Loucy (cell line): ENCODE measurements at regions not wholly inside any gene's neighbourhood (a gene's known extent, or its start where the extent isn't known, plus 50 kb on each side); places are given as distances from the start of the nearest gene placed in this dataset.

Experiments used
- H2AFZ ChIP-seq: fragments of 200-600 bp; sonication (generic); 2 replicates; pipeline ENCODE4 v1.6.0; 2016; ENCODE audit warnings: antibody characterized with exemption, mild to moderate bottlenecking, low read length, moderate library complexity
- H3F3A ChIP-seq: fragments of 200-600 bp; 2 replicates; pipeline ENCODE4 v1.6.0; 2016; ENCODE audit warnings: antibody characterized with exemption, low read depth, mild to moderate bottlenecking
- H3K27me3 ChIP-seq: fragments of 200-600 bp; sonication (generic); 2 replicates; pipeline ENCODE4 v1.6.1; 2014; ENCODE audit warnings: low read length, mild to moderate bottlenecking; ENCODE audit not compliant: insufficient read depth, poor library complexity, severe bottlenecking
- H3K36me3 ChIP-seq: fragments of 200-600 bp; sonication (generic); 2 replicates; pipeline ENCODE4 v1.6.1; 2016; ENCODE audit warnings: low read length; ENCODE audit not compliant: insufficient read depth
- H3K4me1 ChIP-seq: fragments of 200-600 bp; sonication (generic); 2 replicates; pipeline ENCODE4 v1.5.1; 2014; ENCODE audit warnings: low read length, mild to moderate bottlenecking; ENCODE audit not compliant: insufficient read depth, poor library complexity, severe bottlenecking
- H3K4me2 ChIP-seq: fragments of 200-600 bp; sonication (generic); 2 replicates; pipeline ENCODE4 v1.6.0; 2014; ENCODE audit warnings: antibody characterized with exemption, low read length, low read depth, mild to moderate bottlenecking; ENCODE audit not compliant: poor library complexity, severe bottlenecking
- H3K4me3 ChIP-seq: fragments of 200-600 bp; sonication (generic); 2 replicates; pipeline ENCODE4 v1.5.1; 2014; ENCODE audit warnings: low read length, mild to moderate bottlenecking, mixed read lengths; ENCODE audit not compliant: poor library complexity, severe bottlenecking
- H3K79me2 ChIP-seq: fragments of 200-600 bp; sonication (generic); 2 replicates; pipeline ENCODE4 v1.6.1; 2014; ENCODE audit warnings: low read length; ENCODE audit not compliant: insufficient read depth
- H3K9ac ChIP-seq: fragments of 200-600 bp; sonication (generic); 2 replicates; pipeline ENCODE4 v1.6.0; 2014; ENCODE audit warnings: mild to moderate bottlenecking, low read depth, low read length, moderate library complexity; ENCODE audit not compliant: poor library complexity, severe bottlenecking
- H3K9me2 ChIP-seq: fragments of 200-600 bp; sonication (generic); replicated peaks from 2 replicates; pipeline ENCODE4 v1.6.1; 2016; ENCODE audit warnings: low read depth, low read length, mixed read lengths
- H3K9me3 ChIP-seq: fragments of 200-600 bp; sonication (generic); 2 replicates; pipeline ENCODE4 v1.6.1; 2014; ENCODE audit warnings: mild to moderate bottlenecking, antibody characterized with exemption, low read length, low read depth; ENCODE audit not compliant: insufficient read depth
- H4K20me1 ChIP-seq: fragments of 200-600 bp; sonication (generic); 2 replicates; pipeline ENCODE4 v1.6.0; 2014; ENCODE audit warnings: antibody characterized with exemption, low read length, mild to moderate bottlenecking; ENCODE audit not compliant: insufficient read depth, poor library complexity, severe bottlenecking
- CTCF ChIP-seq: fragments of 200-600 bp; sonication (generic); conservative IDR thresholded peaks from 2 replicates; pipeline ENCODE4 v1.5.1; 2014; ENCODE audit warnings: mild to moderate bottlenecking, antibody characterized with exemption, low read length
- EZH2phosphoT487 ChIP-seq: fragments of 200-600 bp; IDR thresholded peaks from 2 replicates; pipeline ENCODE4 v1.6.1; 2018; ENCODE audit warnings: antibody characterized with exemption, mild to moderate bottlenecking, moderate library complexity, borderline replicate concordance

GRCh38 chr1:79131626-79132025 is 125.1 kb upstream of the ADGRL4 start:
- no peaks in the 10 kb centered on the region for H3K9me2 ChIP-seq
- H3K9me3 ChIP-seq = no peaks in the 10 kb centered on the region
- H3K27me3 ChIP-seq = no peaks in the 10 kb centered on the region
- H3K9ac ChIP-seq = no peak overlapping the region
- H4K20me1 ChIP-seq = no peaks in the 10 kb centered on the region
- no peak overlapping the region for H2AFZ ChIP-seq
- H3K4me2 ChIP-seq = no peak overlapping the region
- no peaks in the 10 kb centered on the region for H3K4me1 ChIP-seq
- H3K79me2 ChIP-seq = no peaks in the 10 kb centered on the region
- H3K36me3 ChIP-seq = no peaks in the 10 kb centered on the region
- H3K4me3 ChIP-seq = no peak overlapping the region
- no peak for TF ChIP-seq EZH2phosphoT487
- no peak for TF ChIP-seq CTCF
- H3F3A ChIP-seq = no peaks in the 10 kb centered on the region

- Histone ChIP-seq H4K20me1 (no peaks in the 10 kb centered on the region), H3K4me2 (no peak overlapping the region)
Measured at GRCh38 chr1:79129914-79130313, 123.4 kb upstream of the ADGRL4 start.

GRCh38 chr1:79128722-79129121 is 122.2 kb upstream of the ADGRL4 start:
- Histone ChIP-seq H3K79me2 (no peaks in the 10 kb centered on the region), H3K4me3 (no peak overlapping the region), H2AFZ (no peak overlapping the region), H3K9me3 (no peaks in the 10 kb centered on the region), H3K4me2 (no peak overlapping the region), H3F3A (no peaks in the 10 kb centered on the region), H3K9me2 (no peaks in the 10 kb centered on the region), H3K9ac (no peak overlapping the region), H3K27me3 (no peaks in the 10 kb centered on the region), H3K4me1 (no peaks in the 10 kb centered on the region), H3K36me3 (no peaks in the 10 kb centered on the region), H4K20me1 (no peaks in the 10 kb centered on the region)
- no peak for TF ChIP-seq CTCF
- TF ChIP-seq EZH2phosphoT487 = no peak

More at GRCh38 chr1:79129914-79130313, 123.4 kb upstream of the ADGRL4 start:
- no peaks in the 10 kb centered on the region for H3K9me2 ChIP-seq
- no peak overlapping the region for H3K4me3 ChIP-seq
- no peak overlapping the region for H2AFZ ChIP-seq
- H3F3A ChIP-seq = no peaks in the 10 kb centered on the region
- H3K4me1 ChIP-seq = no peaks in the 10 kb centered on the region
- no peaks in the 10 kb centered on the region for H3K79me2 ChIP-seq
- H3K36me3 ChIP-seq = no peaks in the 10 kb centered on the region
- no peaks in the 10 kb centered on the region for H3K9me3 ChIP-seq
- H3K27me3 ChIP-seq = no peaks in the 10 kb centered on the region
- TF ChIP-seq EZH2phosphoT487 (no peak), CTCF (no peak)
- H3K9ac ChIP-seq = no peak overlapping the region
